HepG2 (cell line): ENCODE measurements at regions not wholly inside any gene's neighbourhood (a gene's known extent, or its start where the extent isn't known, plus 50 kb on each side); places are given as distances from the start of the nearest gene placed in this dataset.
A peak's percentile ranks its signal among the peaks of the same experiment; 100 is the strongest.

Source experiments
- ATAC-seq: fragments of 200-7000 bp; cut with Tn5 transposase; 3 replicates; pipeline ENCODE4 v1.9.1; 2020; ENCODE audit warnings: mild to moderate bottlenecking, moderate library complexity
- BruUV-seq: library from RNA; stranded (reverse); fragments of 400-500 nt; replicated peaks from 2 replicates; lab custom pipeline; 2021; lab: Mats Ljungman, UMichigan
- CTCF ChIA-PET: fragments of 300-600 bp; formaldehyde crosslinking; extraction: SDS; loops from one replicate; lab custom pipeline; 2021; ENCODE audit warnings: low total read pairs, inconsistent platforms, low intra/inter-chr PET ratio; lab: Yijun Ruan, JAX
- POLR2A ChIA-PET: fragments of 350-600 bp; sonication (Branson Sonifier 250); formaldehyde crosslinking; loops from one replicate; lab custom pipeline; 2020; ENCODE audit warnings: antibody characterized with exemption, inconsistent platforms; lab: Yijun Ruan, JAX
- DNase-seq: peaks from one replicate; pipeline ENCODE4 v3.0.0-alpha.2; 2015; ENCODE audit warnings: low spot score
- FAIRE-seq: peaks from 3 replicates; lab custom pipeline; 2011; peaks lifted over from hg19 to GRCh38; lab: Jason Lieb, UNC
- H2AFZ ChIP-seq: one replicate; pipeline ENCODE4 v1.6.1; 2011; ENCODE audit warnings: low read length, inconsistent platforms
- H3K27ac ChIP-seq: fragments of 300-600 bp; 3 replicates; pipeline ENCODE4 v1.8.0; 2011; ENCODE audit warnings: mixed run types, mild to moderate bottlenecking, mixed read lengths, low read length, inconsistent platforms; ENCODE audit not compliant: insufficient read depth; ENCODE audit errors: extremely low read length
- H3K27me3 ChIP-seq, 2 experiments: fragments of 200-600 bp in 1 of 2; 2 replicates in 1 of 2; 3 replicates in 1 of 2; pipeline versions ENCODE4 v1.6.0 to v1.8.0; 2011; ENCODE audit warnings: low read length in 2 of 2, mild to moderate bottlenecking in 2 of 2, moderate library complexity in 2 of 2, inconsistent platforms in 1 of 2; ENCODE audit not compliant: insufficient read depth in 2 of 2, control insufficient read depth in 1 of 2
- H3K36me3 ChIP-seq, 2 experiments: fragments of 200-600 bp in 1 of 2; replicated peaks in 1 of 2; 2 replicates in 1 of 2; 3 replicates in 1 of 2; pipeline versions ENCODE4 v1.5.1 to v1.8.0; 2011; ENCODE audit warnings: low read length in 2 of 2, inconsistent platforms in 1 of 2; ENCODE audit not compliant: insufficient read depth in 2 of 2, control insufficient read depth in 1 of 2
- H3K4me1 ChIP-seq: 2 replicates; pipeline ENCODE4 v1.5.1; 2012; ENCODE audit warnings: low read length, inconsistent platforms; ENCODE audit not compliant: insufficient read depth
- H3K4me2 ChIP-seq: 2 replicates; pipeline ENCODE4 v1.6.0; 2011; ENCODE audit warnings: low read depth, low read length, inconsistent platforms
- H3K4me3 ChIP-seq, 3 experiments: fragments of 200-600 bp in 1 of 3; sonication (generic), shearing (Covaris generic) in 1 of 3; replicated peaks in 1 of 3; 2 replicates each; pipeline ENCODE4 v1.5.1; 2011 to 2016; ENCODE audit warnings: low read length in 3 of 3, inconsistent platforms in 2 of 3, low read depth in 2 of 3, mild to moderate bottlenecking in 2 of 3, control low read depth in 1 of 3, mixed read lengths in 1 of 3; ENCODE audit not compliant: insufficient read depth in 1 of 3
- H3K79me2 ChIP-seq: one replicate; pipeline ENCODE4 v1.6.1; 2011; ENCODE audit warnings: low read length, inconsistent platforms; ENCODE audit not compliant: insufficient read depth
- H3K9ac ChIP-seq: 2 replicates; pipeline ENCODE4 v1.6.0; 2011; ENCODE audit warnings: mild to moderate bottlenecking, low read depth, low read length, inconsistent platforms; ENCODE audit not compliant: insufficient read depth
- H3K9me3 ChIP-seq: 2 replicates; pipeline ENCODE4 v1.5.1; 2012; ENCODE audit warnings: mild to moderate bottlenecking, low read length
- H4K20me1 ChIP-seq: 2 replicates; pipeline ENCODE4 v1.6.0; 2011; ENCODE audit warnings: inconsistent platforms, mild to moderate bottlenecking, low read length, moderate library complexity; ENCODE audit not compliant: insufficient read depth
- ATF3 ChIP-seq: sonication (generic); formaldehyde crosslinking; IDR thresholded peaks from 2 replicates; pipeline ENCODE4 v1.4.0; 2020; ENCODE audit warnings: missing genetic modification reagents
- BCL6 ChIP-seq: IDR thresholded peaks from 2 replicates; pipeline ENCODE4 v1.6.1; 2016; ENCODE audit warnings: missing genetic modification reagents, missing compliant biosample characterization
- CTCF ChIP-seq: sonication (generic); formaldehyde crosslinking; IDR thresholded peaks from 2 replicates; pipeline ENCODE4 v1.5.0; 2020; ENCODE audit warnings: mild to moderate bottlenecking, missing genetic modification reagents, moderate library complexity
- DMAP1 ChIP-seq: IDR thresholded peaks from 2 replicates; pipeline ENCODE4 v1.6.1; 2016
- ELF4 ChIP-seq: sonication (generic); formaldehyde crosslinking; IDR thresholded peaks from 2 replicates; pipeline ENCODE4 v1.5.0; 2020; ENCODE audit warnings: missing genetic modification reagents, mild to moderate bottlenecking, moderate library complexity, borderline replicate concordance
- GATA4 ChIP-seq: sonication (generic); IDR thresholded peaks from 2 replicates; pipeline ENCODE4 v1.6.1; 2016; ENCODE audit warnings: antibody characterized with exemption, low read depth, borderline replicate concordance
- GATAD2A ChIP-seq: IDR thresholded peaks from 2 replicates; pipeline ENCODE4 v1.6.1; 2016
- STAG1 ChIP-seq: sonication (generic); formaldehyde crosslinking; IDR thresholded peaks from 2 replicates; pipeline ENCODE4 v1.4.0; 2020; ENCODE audit warnings: missing genetic modification reagents
- THAP8 ChIP-seq: sonication (generic); formaldehyde crosslinking; IDR thresholded peaks from 2 replicates; pipeline ENCODE4 v1.5.1; 2020; ENCODE audit warnings: missing genetic modification reagents, mild to moderate bottlenecking, borderline replicate concordance
- ZNF225 ChIP-seq: sonication (generic); formaldehyde crosslinking; IDR thresholded peaks from 2 replicates; pipeline ENCODE4 v1.4.0; 2020; ENCODE audit warnings: mild to moderate bottlenecking, missing genetic modification reagents
- ZNF407 ChIP-seq: sonication (generic); formaldehyde crosslinking; IDR thresholded peaks from one replicate; pipeline ENCODE4 v1.5.1; 2020; ENCODE audit warnings: mild to moderate bottlenecking, missing genetic modification reagents; ENCODE audit errors: not compliant biosample characterization
- ZNF737 ChIP-seq: sonication (generic); formaldehyde crosslinking; IDR thresholded peaks from 2 replicates; pipeline ENCODE4 v1.5.0; 2020; ENCODE audit warnings: missing genetic modification reagents, mild to moderate bottlenecking, borderline replicate concordance
- ZSCAN25 ChIP-seq: sonication (generic); formaldehyde crosslinking; IDR thresholded peaks from 2 replicates; pipeline ENCODE4 v1.8.0; 2022; ENCODE audit warnings: mild to moderate bottlenecking, missing genetic modification reagents
- WGBS: methylation state at CpG from one replicate; pipeline ENCODE4 v1.1.6; 2017; ENCODE audit warnings: low lambda C conversion rate; 5-methylcytosine and 5-hydroxymethylcytosine counted together
- in situ Hi-C: cut with HindIII; loops from 2 replicates; pipeline ENCODE4 v1.10.0; 2017; ENCODE audit warnings: low pct_unique_long_range_greater_than_20kb; ENCODE audit not compliant: extremely low pct_ligation_motif_present
- intact Hi-C: fragments of 100-400 bp; cut with micrococcal nuclease; formaldehyde crosslinking; loops from one replicate; pipeline ENCODE4 v1.10.0; 2022; ENCODE audit not compliant: unreplicated experiment

GRCh38 chr17:65278050-65278819, 141.1 kb downstream of the RGS9 start:
- Histone ChIP-seq H3K4me3 (no peak overlapping the region), H4K20me1 (no peaks in the 10 kb centered on the region), H3K9ac (no peak overlapping the region), H3K4me1 (peaks cover 5% of the 10 kb centered on the region; the same call in 1 of the 2 replicates), H3K27ac (no peak overlapping the region), H3K36me3 (no peaks in the 10 kb centered on the region), H3K9me3 (no peaks in the 10 kb centered on the region), H3K4me2 (peak overlapping the region; percentile 46), H3K27me3 (peaks cover 2 to 38% of the 10 kb centered on the region in 2 experiments; a peak in 2 of 5 replicates), H2AFZ (no peak overlapping the region), H3K79me2 (no peaks in the 10 kb centered on the region)
- ChIA-PET CTCF (interaction anchor here (1.4 to 2.7 kb wide), 4 partner anchors 16 to 887 kb away, joined by 5 to 36 read pairs (median 18); no protein-coding TSS in a partner anchor), POLR2A (no interaction called here)
- WGBS: 14% methylated on average over 12 of the region's 12 CpGs
- DNase-seq (peak; percentile 70), FAIRE-seq (peak; percentile 93), ATAC-seq (peak; percentile 99)
- no TSS peak for BruUV-seq
- intact Hi-C loops (loop anchor here (1.0 kb wide), 2 partner anchors 710 to 887 kb away; no protein-coding TSS in a partner anchor), in situ Hi-C loops (loop anchor here (5.0 kb wide), 1 partner anchor 889 kb away; no protein-coding TSS in a partner anchor)
- TF ChIP-seq THAP8 (CRISPR knock-in tag) (no peak), ZNF737 (CRISPR knock-in tag) (peak; percentile 54; the same call in 1 of the 2 replicates), GATA4 (no peak), STAG1 (peak; percentile 97), BCL6 (no peak), ZNF407 (no peak), ZNF225 (CRISPR knock-in tag) (0 out of 2 replicates have a peak, but pooled peaks have one; percentile 22), ZSCAN25 (CRISPR knock-in tag) (no peak), ATF3 (no peak), CTCF (peak; percentile 94), ELF4 (CRISPR knock-in tag) (no peak), DMAP1 (CRISPR knock-in tag) (0 out of 2 replicates have a peak, but pooled peaks have one; percentile 32), GATAD2A (CRISPR knock-in tag) (0 out of 2 replicates have a peak, but pooled peaks have one; percentile 7)
